GM12892 (cell line): ENCODE measurements at regions not wholly inside any gene's neighbourhood (a gene's known extent, or its start where the extent isn't known, plus 50 kb on each side); places are given as distances from the start of the nearest gene placed in this dataset.

Experiments used
- DNase-seq: peaks from one replicate; pipeline ENCODE4 v3.0.0; 2011; ENCODE audit not compliant: insufficient read length
- FAIRE-seq: peaks from 2 replicates; lab custom pipeline; 2011; peaks lifted over from hg19 to GRCh38; lab: Jason Lieb, UNC
- POLR2A ChIP-seq: IDR thresholded peaks from 2 replicates; pipeline ENCODE4 v1.6.1; 2011; ENCODE audit warnings: low read depth, low read length, control low read depth
- POLR2AphosphoS5 ChIP-seq: IDR thresholded peaks from 2 replicates; pipeline ENCODE4 v1.6.1; 2011; ENCODE audit warnings: low read depth, low read length, control low read depth
- TAF1 ChIP-seq: IDR thresholded peaks from 2 replicates; pipeline ENCODE4 v1.6.1; 2011; ENCODE audit warnings: low read depth, mild to moderate bottlenecking, control low read depth, low read length, borderline replicate concordance

- TF ChIP-seq POLR2AphosphoS5 (no peak), TAF1 (no peak), POLR2A (no peak)
- FAIRE-seq = no peak
- no peak for DNase-seq
These were observed 50.8 kb upstream of the JAG1 start for GRCh38 chr20:10724449-10725173.

DNA sequence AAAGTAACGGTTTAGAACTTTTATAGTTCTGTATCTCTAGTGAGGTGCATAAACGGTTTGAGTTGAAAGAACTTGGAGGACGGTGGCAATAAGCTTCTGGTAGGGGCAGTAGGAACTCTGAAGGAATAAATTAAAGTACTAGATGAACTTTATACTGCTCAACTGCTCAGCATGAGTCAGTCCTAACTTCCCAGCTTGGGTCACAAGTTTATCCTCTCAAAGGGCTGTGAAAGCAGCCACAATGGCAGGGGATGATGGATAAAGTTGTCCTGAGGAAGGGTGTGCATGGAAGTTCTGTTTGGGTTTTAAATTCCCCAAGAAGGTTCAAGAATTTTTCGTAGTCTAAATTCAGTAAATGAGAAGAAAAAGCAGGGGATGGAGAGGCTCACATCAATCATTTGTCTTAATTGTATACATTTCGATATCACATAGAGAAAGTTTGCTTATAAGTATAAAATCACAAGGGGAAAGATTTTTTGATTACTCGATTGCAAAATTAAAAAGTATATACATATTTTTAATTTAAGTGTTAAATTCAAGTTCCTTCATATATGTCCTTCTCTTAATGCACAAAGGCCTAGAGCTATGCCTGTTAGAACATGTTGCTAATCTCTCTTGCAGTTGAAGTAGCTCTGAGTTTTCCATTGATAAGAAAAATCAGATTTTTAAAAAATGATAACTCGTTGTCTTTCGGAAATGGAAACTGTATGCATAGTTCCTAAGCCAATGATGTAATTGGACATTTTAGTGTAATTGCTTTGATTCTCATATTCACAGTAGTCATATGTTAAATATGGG, 55.3 kb upstream of the JAG1 start:
- TF ChIP-seq POLR2A (no peak), TAF1 (no peak), POLR2AphosphoS5 (no peak)
- FAIRE-seq (no peak), DNase-seq (no peak)

DNA sequence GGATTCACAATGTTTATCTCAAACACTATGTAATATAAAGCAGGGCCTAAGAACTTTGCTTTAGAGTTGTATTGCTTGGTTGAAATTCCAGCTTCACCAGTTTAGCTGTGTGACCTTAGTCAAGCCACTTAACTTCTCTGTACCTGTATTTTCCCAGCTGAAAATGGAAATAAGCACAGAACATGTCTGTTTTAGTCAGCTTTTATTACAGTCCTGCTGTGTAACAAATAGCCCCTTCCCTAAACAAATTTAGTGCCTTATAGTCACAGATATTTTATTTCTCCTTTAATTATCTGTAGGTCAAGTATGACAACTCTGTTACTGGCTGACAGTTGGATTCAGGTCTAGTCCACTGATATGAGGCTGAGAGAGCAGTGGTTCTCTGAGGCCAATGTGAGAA, 56.0 kb upstream of the JAG1 start:
- no peak for DNase-seq
- FAIRE-seq = no peak
- TF ChIP-seq POLR2A (no peak), TAF1 (no peak), POLR2AphosphoS5 (no peak)

DNA sequence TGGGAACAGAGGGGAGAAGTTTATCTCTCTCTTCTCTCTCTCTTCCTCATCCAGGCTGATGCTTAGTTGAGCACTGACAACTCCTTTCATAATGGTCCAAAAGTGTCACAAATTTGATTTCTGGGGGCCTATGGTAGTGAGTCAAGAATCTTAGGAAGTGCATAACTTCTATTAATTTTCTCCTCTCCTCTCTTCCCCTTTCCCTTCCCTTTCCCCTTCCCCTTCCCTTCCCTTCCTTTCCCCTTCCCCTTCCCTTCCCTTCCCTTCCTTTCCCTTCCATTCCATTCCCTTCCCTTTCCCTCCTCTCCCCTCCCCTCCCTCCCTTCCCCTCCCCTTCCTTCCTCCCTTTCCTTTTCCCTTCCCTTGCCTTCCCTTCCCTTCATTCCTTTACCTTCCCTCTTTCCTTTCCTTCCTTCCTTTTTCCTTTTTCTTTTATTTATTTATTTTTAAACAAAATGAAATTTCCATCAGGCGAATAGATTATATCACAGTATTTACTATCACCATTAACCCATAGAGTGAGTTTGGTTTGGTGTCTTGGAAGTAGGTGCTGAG, 56.9 kb upstream of the JAG1 start:
- TF ChIP-seq POLR2AphosphoS5 (no peak), TAF1 (no peak), POLR2A (no peak)
- FAIRE-seq = no peak
- DNase-seq = no peak

DNA sequence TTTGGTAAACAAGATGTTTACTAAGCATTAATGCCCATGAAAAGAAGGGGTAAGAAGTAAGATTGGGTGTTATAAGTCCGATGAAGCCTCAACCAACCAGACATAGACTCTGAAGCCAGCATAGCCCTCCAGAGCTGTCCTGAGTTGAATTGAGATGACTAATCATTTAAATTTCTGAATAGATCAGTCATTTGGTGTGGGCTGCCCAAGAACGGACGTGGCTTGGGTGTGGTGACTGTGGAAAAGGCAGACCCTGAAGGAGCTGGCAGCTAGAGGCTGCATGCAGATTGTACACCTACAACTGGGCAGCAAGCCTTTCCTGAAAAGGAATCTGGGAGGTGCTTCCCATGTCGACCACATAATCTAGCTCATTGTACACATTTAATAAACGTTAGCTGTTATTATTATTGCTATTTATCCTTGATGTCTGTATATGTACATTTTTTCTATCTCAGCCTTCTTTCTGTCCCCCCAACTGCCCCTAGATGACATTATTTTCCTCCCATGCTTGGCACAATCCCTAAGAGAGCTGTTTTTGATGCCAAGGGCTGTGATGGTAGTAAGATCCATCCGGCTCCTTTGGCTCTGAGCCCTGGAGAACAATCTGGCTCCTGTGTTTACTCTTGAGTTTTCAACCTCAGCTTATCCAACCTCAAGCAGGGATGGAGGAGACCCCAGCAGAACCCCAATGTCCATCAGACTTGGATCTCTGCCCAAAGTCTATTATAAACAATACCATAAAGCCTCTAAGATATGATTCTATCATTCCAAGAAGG, 57.6 kb upstream of the JAG1 start:
- FAIRE-seq (no peak), DNase-seq (no peak)
- TF ChIP-seq TAF1 (no peak), POLR2A (no peak), POLR2AphosphoS5 (no peak)

DNA sequence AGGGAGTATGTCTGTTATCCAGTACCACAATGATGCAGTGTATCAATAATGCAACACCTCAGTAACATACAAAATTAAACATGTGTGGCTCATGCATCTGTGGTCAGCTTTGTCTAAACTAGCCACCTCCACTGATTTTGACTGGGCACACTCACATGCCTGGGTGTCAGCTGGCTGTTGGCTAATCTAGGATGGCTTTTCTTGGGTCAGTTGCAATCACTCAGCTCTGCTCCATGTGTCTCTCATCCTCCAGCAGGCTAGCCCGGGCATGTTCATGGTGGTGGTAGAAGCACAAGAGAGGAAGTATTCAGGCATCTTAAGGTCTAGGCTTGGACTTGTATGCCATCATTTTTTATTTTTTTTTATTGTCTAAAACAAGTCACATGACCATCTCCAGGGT, 59.3 kb upstream of the JAG1 start:
- FAIRE-seq (no peak), DNase-seq (no peak)
- TF ChIP-seq POLR2A (no peak), POLR2AphosphoS5 (no peak), TAF1 (no peak)

DNA sequence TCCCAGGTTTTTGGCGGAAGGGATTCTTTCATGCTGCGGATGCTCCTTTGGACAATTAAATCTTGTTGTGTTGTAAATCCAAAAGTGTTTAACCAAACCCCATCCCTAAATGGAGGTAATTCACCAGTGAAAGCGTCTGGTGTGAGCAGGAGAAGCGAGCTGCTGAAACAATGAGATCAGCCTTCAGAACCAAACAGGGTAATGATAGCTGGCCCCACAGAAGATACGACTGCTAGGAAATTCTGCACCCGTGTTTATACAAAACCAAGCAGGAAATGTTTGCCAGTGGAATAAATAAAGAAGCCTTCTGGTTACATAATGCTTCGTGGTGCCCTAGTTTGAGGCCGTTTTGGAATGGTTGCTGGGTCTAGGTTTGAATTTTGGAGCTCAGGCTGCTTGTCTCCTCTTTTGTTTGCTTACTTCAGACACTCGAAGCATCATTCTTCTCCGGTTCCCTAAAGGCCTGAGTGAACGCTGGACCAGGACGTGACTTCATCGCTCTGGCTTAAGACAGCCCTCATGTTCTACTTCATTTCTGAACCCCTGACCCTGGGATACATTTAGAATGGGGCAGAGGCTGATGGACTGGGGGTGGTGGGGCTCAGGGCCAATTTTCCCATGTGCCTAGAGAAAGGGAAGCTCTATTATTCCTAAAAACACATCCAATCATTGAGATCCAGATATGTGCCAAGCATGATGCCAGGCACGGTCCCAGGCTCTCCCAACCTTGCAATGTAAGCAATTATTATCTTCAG, 61.6 kb upstream of the JAG1 start:
- TF ChIP-seq POLR2A (no peak), POLR2AphosphoS5 (no peak), TAF1 (no peak)
- DNase-seq (no peak), FAIRE-seq (no peak)

- TF ChIP-seq POLR2AphosphoS5 (no peak), POLR2A (no peak), TAF1 (no peak)
- DNase-seq (no peak), FAIRE-seq (no peak)
These were observed 65.3 kb upstream of the JAG1 start for GRCh38 chr20:10739134-10739533.

DNA sequence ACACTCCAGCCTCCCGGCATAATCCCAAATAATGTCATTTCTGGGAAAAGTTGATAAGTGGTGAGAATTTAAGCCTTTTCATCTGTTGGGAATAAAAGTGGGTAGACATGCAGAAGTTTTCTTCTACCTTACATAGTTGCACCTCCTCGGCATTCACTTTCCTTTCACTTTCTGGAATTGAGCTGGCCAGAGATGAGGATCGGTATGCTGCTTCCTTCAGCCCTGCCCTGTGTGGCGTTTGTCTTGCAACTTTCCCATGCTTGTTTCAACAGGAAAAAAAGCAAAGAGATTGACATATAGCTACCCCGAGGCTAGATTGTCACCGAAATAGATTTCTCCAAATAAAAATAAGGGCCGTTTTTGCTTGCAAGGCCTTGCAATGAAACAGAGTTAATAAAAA, 65.8 kb upstream of the JAG1 start:
- FAIRE-seq (no peak), DNase-seq (no peak)
- TF ChIP-seq TAF1 = no peak
- no peak for TF ChIP-seq POLR2AphosphoS5
- no peak for TF ChIP-seq POLR2A

DNA sequence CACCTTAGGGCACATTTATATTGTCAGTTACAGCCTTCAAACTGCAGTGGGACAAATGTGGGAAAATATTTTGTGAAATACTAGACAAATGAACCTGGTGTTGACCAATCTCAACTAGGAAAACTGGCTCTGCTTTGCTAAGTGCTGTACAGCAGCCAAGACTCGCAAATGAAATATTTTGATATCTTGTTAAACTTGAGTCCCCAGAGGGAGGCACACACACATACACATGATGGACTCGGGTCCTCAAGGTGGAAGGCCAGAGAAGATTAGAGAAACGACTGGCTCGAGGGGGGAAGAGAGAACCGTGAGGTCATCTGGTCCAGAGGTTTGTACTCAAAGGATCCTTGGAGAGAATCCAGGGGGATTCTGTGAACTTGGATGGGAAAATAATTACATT, 67.3 kb upstream of the JAG1 start:
- TF ChIP-seq TAF1 = no peak
- TF ChIP-seq POLR2AphosphoS5 = no peak
- TF ChIP-seq POLR2A = no peak
- DNase-seq (no peak), FAIRE-seq (no peak)
